Thoracic aorta (tissue), 2 donors: ENCODE measurements at regions not wholly inside any gene's neighbourhood (a gene's known extent, or its start where the extent isn't known, plus 50 kb on each side); places are given as distances from the start of the nearest gene placed in this dataset.
"Not testable (repeated sequence)": the region's sequence is repeated elsewhere in the genome, so short reads cannot be mapped to it uniquely, and the experiment has no call there.

Experiments used
- ATAC-seq: fragments of 150-250 bp; one replicate; pipeline ENCODE4 v1.8.0; 2017; ENCODE audit warnings: low read depth; ENCODE audit not compliant: insufficient number of reproducible peaks, low FRiP score
- DNase-seq: peaks from one replicate; pipeline ENCODE4 v3.0.0-alpha.2; 2020; ENCODE audit warnings: low spot score
- H3K27ac ChIP-seq, 2 donors: fragments of 200-600 bp; sonication (generic); 1 replicate in 1 of 2; 2 replicates in 1 of 2; pipeline ENCODE4 v1.5.1; 2016; ENCODE audit warnings: mild to moderate bottlenecking in 2 of 2, moderate library complexity in 2 of 2
- H3K27me3 ChIP-seq: fragments of 200-600 bp; sonication (generic); replicated peaks from 2 replicates; pipeline ENCODE4 v1.6.0; 2016; ENCODE audit warnings: mild to moderate bottlenecking; ENCODE audit not compliant: insufficient read depth
- H3K36me3 ChIP-seq: fragments of 200-600 bp; sonication (generic); one replicate; pipeline ENCODE4 v1.5.1; 2016
- H3K4me1 ChIP-seq, 2 donors: fragments of 200-600 bp; sonication (generic); 1 replicate in 1 of 2; 2 replicates in 1 of 2; pipeline versions ENCODE4 v1.5.1 to v1.6.0; 2016; ENCODE audit warnings: low read depth in 2 of 2, mild to moderate bottlenecking in 1 of 2; ENCODE audit not compliant: control insufficient read depth in 1 of 2
- H3K4me3 ChIP-seq: fragments of 200-600 bp; sonication (generic); 2 replicates; pipeline ENCODE4 v1.5.1; 2016; ENCODE audit warnings: mild to moderate bottlenecking
- H3K9me3 ChIP-seq: fragments of 200-600 bp; sonication (generic); 2 replicates; pipeline ENCODE4 v1.5.1; 2016
- CTCF ChIP-seq: fragments of 200-600 bp; sonication (generic); IDR thresholded peaks from one replicate; pipeline ENCODE4 v1.5.1; 2019; ENCODE audit warnings: antibody characterized with exemption

GRCh38 chr1:219066631-219067349 is 106.9 kb upstream of the LYPLAL1 start:
- Histone ChIP-seq H3K27ac (peak overlapping the region; percentile 45), H3K4me3 (no peak overlapping the region), H3K4me1 (peaks cover 0 to 13% of the 10 kb centered on the region in 2 donors), H3K9me3 (no peaks in the 10 kb centered on the region), H3K27me3 (no peaks in the 10 kb centered on the region), H3K36me3 (no peaks in the 10 kb centered on the region)
- DNase-seq (no peak), ATAC-seq (peak; percentile 74)
- peak; percentile 35 for TF ChIP-seq CTCF

GRCh38 chr1:219067350-219067712 is 106.3 kb upstream of the LYPLAL1 start:
- no peaks in the 10 kb centered on the region for H3K27me3 ChIP-seq
- TF ChIP-seq CTCF = no peak
- no peak for ATAC-seq
- H3K27ac ChIP-seq = peak overlapping the region; percentile 45
- no peak for DNase-seq
- no peaks in the 10 kb centered on the region for H3K36me3 ChIP-seq
- no peaks in the 10 kb centered on the region for H3K9me3 ChIP-seq
- H3K4me3 ChIP-seq = no peak overlapping the region
- peaks cover 0 to 13% of the 10 kb centered on the region in 2 donors for H3K4me1 ChIP-seq

- not testable (repeated sequence) for H3K36me3 ChIP-seq, H3K27me3 ChIP-seq, H3K9me3 ChIP-seq, ATAC-seq, DNase-seq, H3K4me3 ChIP-seq, H3K27ac ChIP-seq
- H3K4me1 ChIP-seq = peaks cover 0 to 13% of the 10 kb centered on the region in 2 donors
Measured at GRCh38 chr1:219070395-219070794, 103.3 kb upstream of the LYPLAL1 start.

GRCh38 chr1:219071209-219071608 is 102.5 kb upstream of the LYPLAL1 start:
- no peaks in the 10 kb centered on the region for H3K9me3 ChIP-seq
- H3K27me3 ChIP-seq = no peaks in the 10 kb centered on the region
- TF ChIP-seq CTCF = no peak
- no peak overlapping the region for H3K27ac ChIP-seq
- H3K36me3 ChIP-seq = no peaks in the 10 kb centered on the region
- H3K4me3 ChIP-seq = no peak overlapping the region
- H3K4me1 ChIP-seq = peaks cover 0 to 11% of the 10 kb centered on the region in 2 donors
- DNase-seq = no peak
- ATAC-seq = no peak

- Histone ChIP-seq H3K27ac (no peak overlapping the region), H3K4me1 (no peaks in the 10 kb centered on the region), H3K4me3 (no peak overlapping the region), H3K9me3 (no peaks in the 10 kb centered on the region), H3K27me3 (no peaks in the 10 kb centered on the region), H3K36me3 (no peaks in the 10 kb centered on the region)
- no peak for DNase-seq
- TF ChIP-seq CTCF = no peak
- ATAC-seq = no peak
Measured at GRCh38 chr1:219072329-219072728, 101.3 kb upstream of the LYPLAL1 start.
